GM19397 (cell line): ENCODE measurements at regions not wholly inside any gene's neighbourhood (a gene's known extent, or its start where the extent isn't known, plus 50 kb on each side); places are given as distances from the start of the nearest gene placed in this dataset.

Experiments used
- ATAC-seq: cut with Tn5 transposase; IDR thresholded peaks from one replicate; pipeline ENCODE4 v1.9.1; 2021; ENCODE audit warnings: mild to moderate bottlenecking, moderate library complexity; ENCODE audit not compliant: unreplicated experiment

GRCh38 chr2:151157000-151157735 lies 104.5 kb downstream of the RBM43 start:
- ATAC-seq = no peak

GRCh38 chr2:151156431-151156830 lies 105.2 kb downstream of the RBM43 start:
- ATAC-seq = no peak

GRCh38 chr2:151153601-151154000 lies 108.1 kb downstream of the RBM43 start:
- no peak for ATAC-seq

GRCh38 chr2:151150331-151151320 lies 111.0 kb downstream of the RBM43 start:
- ATAC-seq = no peak

GRCh38 chr2:151138507-151138906 lies 123.2 kb downstream of the RBM43 start:
- no peak for ATAC-seq

- no peak for ATAC-seq
Observed at GRCh38 chr2:151137526-151137925, 124.1 kb downstream of the RBM43 start.

GRCh38 chr2:151120011-151120410 lies 141.7 kb downstream of the RBM43 start:
- ATAC-seq = no peak

GRCh38 chr2:151119374-151119773 lies 142.3 kb downstream of the RBM43 start:
- ATAC-seq = no peak

GRCh38 chr2:151118269-151118668 lies 143.4 kb downstream of the RBM43 start:
- ATAC-seq = no peak

- no peak for ATAC-seq
Observed at GRCh38 chr2:151114874-151115273, 146.8 kb downstream of the RBM43 start.

GRCh38 chr2:151113318-151113717 lies 148.3 kb downstream of the RBM43 start:
- no peak for ATAC-seq

GRCh38 chr2:151111599-151112278 lies 149.9 kb downstream of the RBM43 start:
- ATAC-seq = no peak

GRCh38 chr2:151106805-151107506 lies 154.7 kb downstream of the RBM43 start:
- ATAC-seq = no peak

- ATAC-seq = no peak
Observed at GRCh38 chr2:151103551-151103950, 158.1 kb downstream of the RBM43 start.

GRCh38 chr2:151102226-151102625 lies 159.4 kb downstream of the RBM43 start:
- ATAC-seq = no peak

GRCh38 chr2:151098841-151099240 lies 162.8 kb downstream of the RBM43 start:
- ATAC-seq = no peak

- ATAC-seq = no peak
Observed at GRCh38 chr2:151097895-151098294, 163.8 kb downstream of the RBM43 start.

GRCh38 chr2:151097128-151097527 lies 164.5 kb downstream of the RBM43 start:
- no peak for ATAC-seq

- ATAC-seq = no peak
Observed at GRCh38 chr2:151096235-151096634, 165.4 kb downstream of the RBM43 start.

GRCh38 chr2:151095463-151095862 lies 166.2 kb downstream of the RBM43 start:
- no peak for ATAC-seq

- no peak for ATAC-seq
Observed at GRCh38 chr2:151091583-151091982, 170.1 kb downstream of the RBM43 start.
